ENCODE measurements at regions not wholly inside any gene's neighbourhood (a gene's known extent, or its start where the extent isn't known, plus 50 kb on each side); places are given as distances from the start of the nearest gene placed in this dataset.

GRCh38 chr2:129212299-129212958, 767.0 kb upstream of the RAB6C start:
- Histone ChIP-seq H3K27me3 (ENCODE audit: control insufficient read depth in 4 of 4, insufficient read depth in 4 of 4, low read length in 3 of 4) (peaks cover 0 to 2% (median 0%) of the 10 kb centered on the region in 4 donors), H3K36me3 (ENCODE audit: control insufficient read depth in 4 of 4, insufficient read depth in 3 of 4, low read depth in 1 of 4, low read length in 3 of 4) (no peaks in the 10 kb centered on the region), H3K9me3 (ENCODE audit: control insufficient read depth in 4 of 4, low read length in 3 of 4) (no peaks in the 10 kb centered on the region), H3K4me3 (ENCODE audit: low read depth in 1 of 3, low read length in 3 of 3) (no peak overlapping the region), H3K9ac (ENCODE audit: low read depth in 1 of 2, low read length in 2 of 2) (no peak overlapping the region), H3K27ac (ENCODE audit: low read depth in 1 of 2, low read length in 2 of 2) (no peak overlapping the region), H3K4me1 (ENCODE audit: control insufficient read depth in 4 of 4, insufficient read depth in 4 of 4, low read length in 3 of 4) (no peaks in the 10 kb centered on the region)
- 67% methylated on average over 5 of the region's 5 CpGs for WGBS
- DNase-seq (ENCODE audit: low spot score) = no peak
- TF ChIP-seq EGR1 (IDR thresholded peaks at IDR 0.05; ENCODE audit: low read depth in 2 of 2) (no peak), MAX (IDR thresholded peaks at IDR 0.05) (no peak), RXRA (IDR thresholded peaks at IDR 0.05) (no peak), RAD21 (IDR thresholded peaks at IDR 0.05) (no peak), ZBTB33 (IDR thresholded peaks at IDR 0.05) (no peak), JUND (IDR thresholded peaks at IDR 0.05) (no peak), YY1 (IDR thresholded peaks at IDR 0.05) (no peak), NR2F2 (IDR thresholded peaks at IDR 0.05) (no peak)

- no peaks in the 10 kb centered on the region for H3K9me3 ChIP-seq (ENCODE audit: control insufficient read depth in 4 of 4, low read length in 3 of 4)
- H3K27me3 ChIP-seq (ENCODE audit: control insufficient read depth in 4 of 4, insufficient read depth in 4 of 4, low read length in 3 of 4) = no peaks in the 10 kb centered on the region
- no peak overlapping the region for H3K4me3 ChIP-seq (ENCODE audit: low read depth in 1 of 3, low read length in 3 of 3)
- H3K4me1 ChIP-seq (ENCODE audit: control insufficient read depth in 4 of 4, insufficient read depth in 4 of 4, low read length in 3 of 4) = no peaks in the 10 kb centered on the region
- WGBS = 77% methylated on average over 10 of the region's 10 CpGs
- no peak overlapping the region for H3K27ac ChIP-seq (ENCODE audit: low read depth in 1 of 2, low read length in 2 of 2)
- H3K9ac ChIP-seq (ENCODE audit: low read depth in 1 of 2, low read length in 2 of 2) = no peak overlapping the region
- DNase-seq (ENCODE audit: low spot score) = no peak
- no peaks in the 10 kb centered on the region for H3K36me3 ChIP-seq (ENCODE audit: control insufficient read depth in 4 of 4, insufficient read depth in 3 of 4, low read depth in 1 of 4, low read length in 3 of 4)
- TF ChIP-seq GABPA (IDR thresholded peaks at IDR 0.05 in 1 of 2, conservative IDR thresholded peaks at IDR 0.05 in 1 of 2) (no peak), NR2F2 (IDR thresholded peaks at IDR 0.05) (no peak), CTCF (IDR thresholded peaks at IDR 0.05; ENCODE audit: low read depth, low read length, missing input control) (no peak), JUND (IDR thresholded peaks at IDR 0.05) (no peak), SP1 (IDR thresholded peaks at IDR 0.05) (no peak), HNF4G (IDR thresholded peaks at IDR 0.05) (no peak), RXRA (IDR thresholded peaks at IDR 0.05) (no peak), FOXA1 (IDR thresholded peaks at IDR 0.05) (no peak), YY1 (IDR thresholded peaks at IDR 0.05) (no peak), RAD21 (IDR thresholded peaks at IDR 0.05) (no peak), REST (IDR thresholded peaks at IDR 0.05) (no peak), EGR1 (IDR thresholded peaks at IDR 0.05; ENCODE audit: low read depth in 2 of 2) (no peak), HNF4A (conservative IDR thresholded peaks at IDR 0.05) (no peak), FOXA2 (IDR thresholded peaks at IDR 0.05) (no peak), ATF3 (IDR thresholded peaks at IDR 0.05) (no peak), ZBTB33 (IDR thresholded peaks at IDR 0.05) (no peak)
Observed at GRCh38 chr2:129224022-129224421, 755.4 kb upstream of the RAB6C start.

Measured in liver (tissue), 8 donors.